ENCODE measurements at regions not wholly inside any gene's neighbourhood (a gene's known extent, or its start where the extent isn't known, plus 50 kb on each side); places are given as distances from the start of the nearest gene placed in this dataset.

DNA sequence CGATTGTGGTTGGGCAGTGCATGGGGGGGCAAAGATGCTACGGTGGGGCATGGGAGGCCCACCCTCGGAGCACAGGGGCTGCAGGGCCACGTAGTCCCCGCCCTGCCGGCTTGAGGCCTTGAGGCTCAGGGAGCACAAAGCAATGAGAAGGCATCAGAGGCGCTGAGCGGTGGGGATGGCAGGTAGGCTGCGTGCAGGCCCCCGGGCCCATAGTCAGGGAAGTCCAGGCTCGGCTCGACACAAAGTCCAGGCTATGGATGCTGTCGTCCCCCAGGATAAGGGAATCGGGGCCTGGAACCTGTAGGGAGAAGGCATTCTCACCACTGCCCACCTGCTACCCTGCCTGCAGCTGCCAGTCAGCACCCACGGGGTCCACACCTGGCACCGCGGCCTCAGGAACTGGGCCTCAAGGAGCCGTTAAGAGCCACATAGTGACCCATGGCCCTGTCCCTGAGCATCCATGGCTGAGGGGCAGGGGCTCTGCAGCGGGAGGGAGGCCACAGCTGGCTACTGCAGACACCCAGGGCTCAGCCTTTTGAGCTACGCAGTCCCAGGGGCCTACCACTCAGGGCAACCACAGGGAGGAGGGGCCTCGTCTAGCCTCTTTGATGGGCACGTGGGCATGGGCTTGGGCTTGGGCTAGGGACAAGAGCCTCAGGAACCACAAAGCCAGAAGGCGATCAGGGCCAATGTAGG is 179.7 kb downstream of the IGLL1 start:
- no peak for DNase-seq (ENCODE audit: extremely low spot score)
- TF ChIP-seq SP1 (IDR thresholded peaks at IDR 0.05) (no peak), TARDBP (IDR thresholded peaks at IDR 0.05) (no peak), FOXK2 (IDR thresholded peaks at IDR 0.05) (no peak), L3MBTL2 (conservative IDR thresholded peaks at IDR 0.05) (no peak), CTBP1 (IDR thresholded peaks at IDR 0.05; ENCODE audit: borderline replicate concordance) (no peak), HDGF (IDR thresholded peaks at IDR 0.05; ENCODE audit: borderline replicate concordance) (no peak), FOXA1 (IDR thresholded peaks at IDR 0.05) (no peak), ARNT (IDR thresholded peaks at IDR 0.05) (no peak), ZNF384 (IDR thresholded peaks at IDR 0.05) (no peak), SUZ12 (IDR thresholded peaks at IDR 0.05) (no peak), FOXM1 (IDR thresholded peaks at IDR 0.05; ENCODE audit: borderline replicate concordance) (no peak), BHLHE40 (IDR thresholded peaks at IDR 0.05; ENCODE audit: borderline replicate concordance) (no peak), ELF4 (IDR thresholded peaks at IDR 0.05) (no peak), NFRKB (IDR thresholded peaks at IDR 0.05) (no peak), LEF1 (IDR thresholded peaks at IDR 0.05; ENCODE audit: borderline replicate concordance) (no peak)
- TF ChIP-seq, protein P1, sequence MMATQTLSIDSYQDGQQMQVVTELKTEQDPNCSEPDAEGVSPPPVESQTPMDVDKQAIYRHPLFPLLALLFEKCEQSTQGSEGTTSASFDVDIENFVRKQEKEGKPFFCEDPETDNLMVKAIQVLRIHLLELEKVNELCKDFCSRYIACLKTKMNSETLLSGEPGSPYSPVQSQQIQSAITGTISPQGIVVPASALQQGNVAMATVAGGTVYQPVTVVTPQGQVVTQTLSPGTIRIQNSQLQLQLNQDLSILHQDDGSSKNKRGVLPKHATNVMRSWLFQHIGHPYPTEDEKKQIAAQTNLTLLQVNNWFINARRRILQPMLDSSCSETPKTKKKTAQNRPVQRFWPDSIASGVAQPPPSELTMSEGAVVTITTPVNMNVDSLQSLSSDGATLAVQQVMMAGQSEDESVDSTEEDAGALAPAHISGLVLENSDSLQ (IDR thresholded peaks at IDR 0.05): no peak
- ChIA-PET POLR2A (no interaction called here), CTCF (no interaction called here)

DNA sequence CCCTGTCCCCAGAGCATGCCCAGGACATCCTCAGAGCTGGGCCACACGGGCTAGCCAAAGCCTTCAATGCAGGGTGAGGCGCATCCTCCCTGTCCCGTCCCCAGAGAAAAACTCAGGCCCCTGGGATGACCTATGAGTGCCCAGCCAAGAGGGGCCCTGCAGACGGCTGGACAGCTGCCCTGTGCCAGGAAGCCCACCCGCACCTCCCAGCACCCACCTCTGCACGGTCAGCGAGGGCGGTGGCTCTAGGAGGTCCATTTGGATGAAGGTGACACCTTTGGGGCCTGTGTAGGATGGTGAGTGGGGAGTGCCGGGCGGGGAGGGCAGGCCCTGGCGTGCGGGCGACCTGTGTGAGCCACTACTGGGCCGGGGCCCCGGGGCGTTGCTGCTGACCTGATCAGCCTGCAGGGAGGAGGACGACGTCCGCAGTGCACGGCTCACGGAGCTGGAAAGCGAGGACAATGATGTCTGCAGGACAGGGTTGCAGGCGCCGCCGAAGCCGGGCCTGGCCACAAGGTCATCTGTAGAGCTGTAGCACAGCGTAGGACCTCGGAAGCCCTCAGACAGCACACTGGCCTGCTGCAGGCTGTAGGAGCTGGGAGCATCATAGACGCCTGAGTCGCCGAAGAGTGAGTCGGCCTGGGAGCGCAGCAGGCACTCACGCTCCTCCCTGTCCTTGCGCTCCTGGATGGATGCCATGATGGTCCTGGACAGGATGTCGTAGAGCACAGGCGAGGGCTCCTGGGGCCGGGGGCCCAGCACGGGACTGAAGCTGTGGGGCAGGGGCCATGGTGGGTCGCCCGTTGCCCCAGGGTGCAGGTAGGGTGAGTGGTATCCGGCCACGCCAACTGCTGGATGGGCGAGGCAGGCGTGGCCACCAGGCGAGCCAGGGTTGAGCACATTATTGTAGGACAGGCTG is 180.5 kb downstream of the IGLL1 start:
- TF ChIP-seq HDGF (IDR thresholded peaks at IDR 0.05; ENCODE audit: borderline replicate concordance) (no peak), SP1 (IDR thresholded peaks at IDR 0.05) (no peak), FOXK2 (IDR thresholded peaks at IDR 0.05) (no peak), TARDBP (IDR thresholded peaks at IDR 0.05) (no peak), SUZ12 (IDR thresholded peaks at IDR 0.05) (no peak), NFRKB (IDR thresholded peaks at IDR 0.05) (no peak)
- TF ChIP-seq, protein P1 (IDR thresholded peaks at IDR 0.05): no peak
- POLR2A ChIA-PET: no interaction called here
- no peak for DNase-seq (ENCODE audit: extremely low spot score)
- CTCF ChIA-PET: no interaction called here

DNA sequence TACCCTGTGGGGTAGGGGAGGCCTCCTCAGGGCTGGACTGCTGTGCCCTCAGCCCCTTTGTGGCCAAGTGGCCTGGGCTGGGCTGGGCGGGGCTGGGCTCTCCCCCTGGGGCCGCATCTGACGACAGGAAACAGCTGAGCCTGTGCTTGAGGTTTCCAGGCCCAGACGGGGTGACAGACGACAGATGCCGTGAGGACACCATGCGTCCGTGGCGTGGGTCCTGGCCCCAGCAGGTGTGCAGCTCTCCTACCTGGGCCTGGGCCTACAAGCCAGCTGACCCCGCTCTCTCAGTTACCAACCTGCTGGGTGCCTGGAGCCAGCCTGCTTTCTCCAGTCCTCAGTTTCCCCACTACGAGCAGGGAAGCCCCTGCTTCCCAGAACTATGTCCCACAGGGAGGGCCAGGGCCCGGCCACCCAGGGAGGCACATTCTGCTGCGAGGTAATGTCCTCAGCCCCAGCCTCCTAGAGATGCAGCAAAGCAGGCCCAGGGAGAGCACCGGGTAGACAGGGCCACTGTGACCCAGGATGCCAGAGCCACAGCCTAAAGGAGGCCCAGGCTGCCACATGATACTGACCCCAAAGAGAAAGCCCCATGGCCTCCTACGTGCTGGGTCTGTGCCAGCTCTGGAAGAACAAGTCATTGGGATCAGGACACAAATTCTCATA is 181.3 kb downstream of the IGLL1 start:
- TF ChIP-seq L3MBTL2 (conservative IDR thresholded peaks at IDR 0.05) (no peak), SUZ12 (IDR thresholded peaks at IDR 0.05) (no peak), CTBP1 (IDR thresholded peaks at IDR 0.05; ENCODE audit: borderline replicate concordance) (no peak), FOXA1 (IDR thresholded peaks at IDR 0.05) (no peak), NFRKB (IDR thresholded peaks at IDR 0.05) (no peak)
- ChIA-PET POLR2A (no interaction called here), CTCF (no interaction called here)
- no peak for DNase-seq (ENCODE audit: extremely low spot score)

DNA sequence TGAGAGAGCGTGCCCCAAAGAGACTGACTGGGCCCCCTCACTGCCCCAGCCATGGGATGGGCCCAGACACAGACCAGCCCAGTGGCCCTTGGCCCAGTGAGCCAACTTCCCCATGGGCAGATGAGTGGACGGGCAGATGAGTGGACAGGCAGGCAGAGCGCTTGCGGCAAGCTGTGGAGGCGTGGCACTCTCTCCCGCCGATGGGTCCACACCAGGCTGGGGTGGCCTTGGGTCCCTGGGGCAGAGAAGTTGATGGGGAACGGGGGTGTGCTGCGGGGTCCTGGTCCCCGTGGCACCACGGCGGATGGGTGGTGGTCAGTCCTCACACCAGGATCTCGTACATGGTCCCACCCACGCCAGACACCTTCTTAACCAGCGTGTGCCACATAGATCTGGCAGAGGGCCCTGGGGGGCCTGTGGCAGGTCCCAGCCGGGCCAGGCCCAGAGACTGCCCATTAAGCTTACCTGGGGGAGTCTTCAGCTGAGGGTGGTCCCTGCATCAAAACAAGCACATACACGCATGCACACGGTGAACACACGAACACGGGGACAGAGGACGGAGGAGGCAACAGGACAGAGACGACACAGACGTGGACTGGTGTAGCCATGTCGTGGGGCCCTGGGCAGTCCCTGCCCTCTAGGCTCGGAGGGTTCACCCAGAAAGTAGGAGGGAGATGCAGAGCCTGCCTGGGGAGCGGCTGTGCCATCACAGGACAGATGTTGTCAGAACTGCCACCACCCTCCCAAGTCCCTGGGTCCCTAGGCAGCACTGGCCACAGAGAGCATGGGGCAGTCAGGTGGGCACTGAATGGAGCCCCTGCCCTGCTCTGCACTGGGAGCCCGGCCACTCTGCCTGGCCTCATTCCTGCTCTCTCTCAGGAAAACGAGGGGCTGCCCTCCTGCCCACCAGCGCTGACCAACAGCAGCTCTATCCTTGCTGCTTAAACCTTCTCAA is 182.2 kb downstream of the IGLL1 start:
- CTCF ChIA-PET: no interaction called here
- TF ChIP-seq ZNF384 (IDR thresholded peaks at IDR 0.05) (no peak), FOXA1 (IDR thresholded peaks at IDR 0.05) (no peak), NFRKB (IDR thresholded peaks at IDR 0.05) (no peak), ARNT (IDR thresholded peaks at IDR 0.05) (no peak), BHLHE40 (IDR thresholded peaks at IDR 0.05; ENCODE audit: borderline replicate concordance) (no peak), CTBP1 (IDR thresholded peaks at IDR 0.05; ENCODE audit: borderline replicate concordance) (no peak), FOXK2 (IDR thresholded peaks at IDR 0.05) (no peak), L3MBTL2 (conservative IDR thresholded peaks at IDR 0.05) (no peak), ELF4 (IDR thresholded peaks at IDR 0.05) (no peak), SP1 (IDR thresholded peaks at IDR 0.05) (no peak), HDGF (IDR thresholded peaks at IDR 0.05; ENCODE audit: borderline replicate concordance) (no peak), TARDBP (IDR thresholded peaks at IDR 0.05) (no peak), SUZ12 (IDR thresholded peaks at IDR 0.05) (no peak), LEF1 (IDR thresholded peaks at IDR 0.05; ENCODE audit: borderline replicate concordance) (no peak)
- TF ChIP-seq, protein P1 (IDR thresholded peaks at IDR 0.05): no peak
- no peak for DNase-seq (ENCODE audit: extremely low spot score)
- POLR2A ChIA-PET: no interaction called here

DNA sequence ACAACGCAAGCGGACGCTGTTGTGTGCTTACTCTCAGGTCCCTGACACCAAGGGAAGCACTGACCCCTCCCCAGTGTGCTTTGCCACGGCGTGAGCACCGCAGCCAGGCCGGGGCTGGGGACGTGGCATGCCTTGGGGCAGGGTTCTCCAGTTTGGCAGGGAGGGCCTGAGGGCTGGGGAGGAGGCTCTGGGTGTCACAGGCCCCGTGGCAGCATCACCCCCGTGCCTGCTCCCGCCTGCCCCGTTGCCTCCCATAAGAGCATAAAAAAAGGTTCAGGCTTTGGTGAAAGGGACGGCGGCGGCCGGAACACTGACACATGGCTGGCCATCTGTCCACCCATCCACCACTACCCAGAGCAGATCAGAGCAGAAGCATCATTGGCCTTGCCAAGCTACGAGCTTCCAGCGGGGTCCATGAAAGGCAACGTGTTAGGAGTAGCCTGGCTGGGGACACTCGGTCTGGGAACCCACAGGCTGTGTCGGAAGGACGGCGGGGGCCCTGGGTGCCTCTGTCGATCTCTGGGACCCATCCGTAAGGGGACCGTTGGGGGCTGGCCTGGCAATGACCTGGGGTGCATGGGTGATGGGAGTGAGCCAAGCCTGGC is 183.0 kb downstream of the IGLL1 start:
- TF ChIP-seq TARDBP (IDR thresholded peaks at IDR 0.05) (no peak), LEF1 (IDR thresholded peaks at IDR 0.05; ENCODE audit: borderline replicate concordance) (no peak), ELF4 (IDR thresholded peaks at IDR 0.05) (no peak), CTBP1 (IDR thresholded peaks at IDR 0.05; ENCODE audit: borderline replicate concordance) (no peak), FOXK2 (IDR thresholded peaks at IDR 0.05) (no peak), L3MBTL2 (conservative IDR thresholded peaks at IDR 0.05) (no peak), HDGF (IDR thresholded peaks at IDR 0.05; ENCODE audit: borderline replicate concordance) (no peak)
- DNase-seq (ENCODE audit: extremely low spot score): no peak
- ChIA-PET POLR2A (no interaction called here), CTCF (interaction anchor here (1.4 kb wide), 1 partner anchor 11 kb away, joined by 3 read pairs; no protein-coding TSS in a partner anchor)
